Kidney epithelial cell (primary cell): ENCODE measurements at regions not wholly inside any gene's neighbourhood (a gene's known extent, or its start where the extent isn't known, plus 50 kb on each side); places are given as distances from the start of the nearest gene placed in this dataset.
"Not testable (repeated sequence)": the region's sequence is repeated elsewhere in the genome, so short reads cannot be mapped to it uniquely, and the experiment has no call there.

Experiments used
- DNase-seq: peaks from one replicate; pipeline ENCODE4 v3.0.0-alpha.2; 2010; ENCODE audit warnings: low read depth
- H3K27me3 ChIP-seq: 2 replicates; pipeline ENCODE4 v1.6.0; 2011; ENCODE audit warnings: low read length; ENCODE audit not compliant: control insufficient read depth, insufficient read depth
- H3K36me3 ChIP-seq: 2 replicates; pipeline ENCODE4 v1.5.1; 2011; ENCODE audit warnings: low read length; ENCODE audit not compliant: control insufficient read depth, insufficient read depth
- H3K4me3 ChIP-seq: 2 replicates; pipeline ENCODE4 v1.5.1; 2011; ENCODE audit warnings: low read depth, mild to moderate bottlenecking, control low read depth, low read length
- CTCF ChIP-seq: IDR thresholded peaks from 2 replicates; pipeline ENCODE4 v1.5.1; 2011; ENCODE audit warnings: mild to moderate bottlenecking, moderate library complexity, low read length, control low read depth, inconsistent platforms; ENCODE audit not compliant: insufficient read depth, poor library complexity, severe bottlenecking

GRCh38 chr11:8773916-8774539 lies 91.4 kb downstream of the RPL27A start:
- TF ChIP-seq CTCF = no peak
- no peaks in the 10 kb centered on the region for H3K27me3 ChIP-seq
- no peaks in the 10 kb centered on the region for H3K36me3 ChIP-seq
- no peak overlapping the region for H3K4me3 ChIP-seq
- DNase-seq = no peak

GRCh38 chr11:8774916-8775315 lies 92.3 kb downstream of the RPL27A start:
- DNase-seq, H3K4me3 ChIP-seq, H3K27me3 ChIP-seq, H3K36me3 ChIP-seq: not testable (repeated sequence)

- no peaks in the 10 kb centered on the region for H3K36me3 ChIP-seq
- no peak overlapping the region for H3K4me3 ChIP-seq
- no peak for DNase-seq
- H3K27me3 ChIP-seq = no peaks in the 10 kb centered on the region
- no peak for TF ChIP-seq CTCF
Measured at GRCh38 chr11:8775332-8775731, 92.7 kb downstream of the RPL27A start.

GRCh38 chr11:8775734-8776133 lies 93.1 kb downstream of the RPL27A start:
- no peak for TF ChIP-seq CTCF
- H3K27me3 ChIP-seq = no peaks in the 10 kb centered on the region
- no peak overlapping the region for H3K4me3 ChIP-seq
- H3K36me3 ChIP-seq = no peaks in the 10 kb centered on the region
- no peak for DNase-seq

- DNase-seq = no peak
- no peaks in the 10 kb centered on the region for H3K36me3 ChIP-seq
- no peak for TF ChIP-seq CTCF
- H3K4me3 ChIP-seq = no peak overlapping the region
- H3K27me3 ChIP-seq = no peaks in the 10 kb centered on the region
Measured at GRCh38 chr11:8776209-8776608, 93.6 kb downstream of the RPL27A start.

- TF ChIP-seq CTCF = no peak
- DNase-seq = no peak
- H3K4me3 ChIP-seq = no peak overlapping the region
- no peaks in the 10 kb centered on the region for H3K27me3 ChIP-seq
- no peaks in the 10 kb centered on the region for H3K36me3 ChIP-seq
Measured at GRCh38 chr11:8777907-8778767, 95.5 kb downstream of the RPL27A start.
